GM19324 (cell line): ENCODE measurements at regions not wholly inside any gene's neighbourhood (a gene's known extent, or its start where the extent isn't known, plus 50 kb on each side); places are given as distances from the start of the nearest gene placed in this dataset.
"Not testable (repeated sequence)": the region's sequence is repeated elsewhere in the genome, so short reads cannot be mapped to it uniquely, and the experiment has no call there.

Source experiments
- ATAC-seq: cut with Tn5 transposase; IDR thresholded peaks from one replicate; pipeline ENCODE4 v1.9.1; 2021; ENCODE audit warnings: mild to moderate bottlenecking, moderate library complexity; ENCODE audit not compliant: unreplicated experiment, low FRiP score

DNA sequence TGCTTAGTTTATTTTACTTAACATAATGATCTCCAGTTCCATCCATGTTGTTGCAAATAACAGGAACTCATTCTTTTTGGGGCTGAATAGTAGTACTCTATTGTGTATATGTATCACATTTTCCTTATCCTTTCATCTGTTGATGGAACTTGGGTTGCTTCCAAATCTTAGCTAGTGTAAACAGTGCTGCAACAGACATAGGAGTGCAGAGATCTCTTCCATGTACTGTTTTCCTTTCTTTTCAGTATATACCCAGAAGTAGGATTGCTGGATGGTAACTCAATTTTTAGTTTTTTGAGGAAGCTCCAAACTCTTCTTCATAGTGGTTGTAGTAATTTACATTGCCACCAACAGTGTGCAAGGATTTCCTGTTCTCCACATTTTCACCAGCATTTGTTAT is 138.8 kb upstream of the POC5 start:
- ATAC-seq: no peak

DNA sequence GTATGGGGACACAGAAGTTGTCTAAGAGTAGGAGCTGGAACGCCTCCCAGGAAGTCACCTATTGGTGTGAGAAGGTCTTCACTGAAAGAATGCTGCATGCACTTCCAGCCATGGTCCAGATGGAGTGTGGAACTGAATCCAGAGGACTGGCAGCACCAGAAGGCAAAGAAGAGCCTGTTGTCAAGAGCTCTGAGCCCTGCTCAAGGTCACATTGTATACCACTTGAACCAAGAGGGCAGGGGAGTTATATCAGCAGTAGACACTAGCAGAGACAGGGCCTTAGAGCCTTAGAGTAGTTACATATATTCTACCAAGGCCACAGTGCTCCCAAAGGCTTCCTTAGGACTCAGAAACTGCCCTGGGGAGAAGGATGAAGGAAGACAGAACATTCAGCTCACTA is 130.8 kb upstream of the POC5 start:
- ATAC-seq: peak; percentile 10

GRCh38 chr5:75847561-75848021 is 130.4 kb upstream of the POC5 start:
- ATAC-seq: peak; percentile 69

DNA sequence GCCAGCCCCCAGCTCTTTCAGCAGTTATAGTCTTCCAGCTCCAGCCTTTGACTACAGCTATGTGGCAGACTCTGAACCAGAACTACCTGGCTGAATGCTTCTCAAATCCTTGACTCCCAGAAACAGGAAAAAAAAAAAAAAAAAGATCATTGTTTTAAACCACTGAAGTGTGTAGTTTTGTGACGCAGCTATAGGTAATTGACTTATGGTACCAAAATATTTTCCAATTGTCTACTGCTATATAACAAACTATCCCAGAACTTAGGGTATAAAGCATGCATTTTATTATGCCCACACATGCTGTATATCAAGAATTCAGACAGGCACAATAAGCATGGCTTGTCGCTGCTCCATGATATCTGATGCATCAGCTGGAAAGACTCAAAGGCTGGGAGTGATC is 127.1 kb upstream of the POC5 start:
- no peak for ATAC-seq

DNA sequence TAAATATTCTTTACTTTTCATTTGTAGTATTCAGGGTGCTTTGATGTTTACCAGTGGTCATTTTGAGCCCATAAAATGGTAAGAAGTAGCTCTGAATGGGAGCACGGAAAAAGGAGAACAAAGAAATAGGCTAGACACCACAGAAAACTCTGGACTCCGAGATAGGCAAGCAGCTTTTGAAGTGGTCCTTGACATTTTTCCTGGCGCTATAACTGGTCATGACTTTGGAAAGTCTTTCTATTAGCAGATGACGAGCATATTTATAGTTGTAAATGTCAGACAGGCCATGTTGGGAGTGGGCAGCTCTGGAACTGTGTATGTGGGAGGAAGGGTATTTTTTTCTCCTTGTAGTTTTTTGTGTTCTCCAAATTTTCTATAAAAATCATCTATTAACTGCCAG is 126.1 kb upstream of the POC5 start:
- no peak for ATAC-seq

DNA sequence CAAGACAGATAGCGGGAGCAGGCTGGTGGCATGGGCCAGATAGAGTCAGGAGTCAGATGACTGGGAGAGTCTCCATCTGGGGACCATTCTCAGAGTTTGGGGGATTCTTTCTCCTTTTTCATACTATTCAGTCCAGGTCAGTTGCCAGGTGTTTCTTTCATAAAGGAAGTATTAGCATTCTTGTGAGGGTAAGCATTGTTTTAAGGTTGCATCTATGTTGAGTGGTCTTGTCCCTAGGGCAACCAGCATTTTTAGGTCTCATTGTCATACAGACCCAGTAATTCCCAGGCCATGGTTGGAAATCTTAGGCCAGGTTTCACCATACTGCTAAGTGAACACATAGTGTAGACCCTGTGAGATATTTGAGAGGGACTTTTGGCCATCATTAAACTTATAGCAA is 122.3 kb upstream of the POC5 start:
- ATAC-seq: no peak

DNA sequence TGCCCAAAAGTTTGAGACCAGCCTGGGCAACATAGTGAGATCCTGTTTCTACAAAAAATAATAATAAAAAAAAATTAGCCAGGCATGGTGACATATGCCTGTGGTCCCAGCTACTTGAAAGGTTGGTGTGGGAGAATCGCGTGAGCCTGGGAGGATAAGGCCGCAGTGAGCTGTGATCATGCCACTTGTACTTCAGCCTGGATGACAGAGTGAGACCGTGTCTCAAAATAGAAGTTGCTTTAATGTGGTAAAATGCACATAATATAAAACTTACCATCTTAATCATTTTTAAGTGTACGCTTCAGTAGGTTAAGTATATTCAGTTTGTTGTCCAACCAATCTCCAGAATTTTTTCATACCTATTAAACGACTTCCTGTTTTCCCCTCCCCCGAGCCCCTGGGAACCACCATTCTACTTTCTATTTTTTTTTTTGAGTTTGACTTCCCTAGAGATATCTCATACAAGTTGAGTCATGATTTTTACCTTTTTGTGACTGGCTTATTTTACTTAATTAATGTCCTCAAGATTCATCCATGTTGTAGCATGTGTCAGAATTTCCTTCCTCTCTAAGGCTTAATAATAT is 120.1 kb upstream of the POC5 start:
- no peak for ATAC-seq

- no peak for ATAC-seq
These were observed 114.3 kb upstream of the POC5 start for GRCh38 chr5:75831561-75831960.

- no peak for ATAC-seq
These were observed 110.8 kb upstream of the POC5 start for GRCh38 chr5:75828029-75828428.

DNA sequence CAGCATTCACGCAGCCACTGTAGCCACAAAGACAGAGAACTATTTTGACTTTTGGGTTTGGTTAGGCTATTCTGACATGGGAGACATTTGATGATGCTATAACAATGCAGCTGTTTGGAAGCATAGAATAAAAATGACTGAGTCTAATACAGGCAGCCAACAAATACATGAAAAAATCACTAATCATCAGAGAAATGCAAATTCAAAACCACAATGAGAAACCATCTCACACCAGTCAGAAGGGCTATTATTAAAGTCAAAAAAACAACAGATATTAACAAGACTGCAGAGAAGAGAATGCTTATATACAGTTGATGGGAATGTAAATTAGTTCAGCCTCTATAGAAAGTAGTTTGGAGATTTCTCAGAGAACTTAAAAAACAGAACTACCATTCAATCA is 107.1 kb upstream of the POC5 start:
- ATAC-seq: no peak

- ATAC-seq: no peak
These were observed 106.6 kb upstream of the POC5 start for GRCh38 chr5:75823811-75824210.

GRCh38 chr5:75818661-75819060 is 101.4 kb upstream of the POC5 start:
- no peak for ATAC-seq

GRCh38 chr5:75799695-75800094 is 82.5 kb upstream of the POC5 start:
- ATAC-seq: not testable (repeated sequence)

DNA sequence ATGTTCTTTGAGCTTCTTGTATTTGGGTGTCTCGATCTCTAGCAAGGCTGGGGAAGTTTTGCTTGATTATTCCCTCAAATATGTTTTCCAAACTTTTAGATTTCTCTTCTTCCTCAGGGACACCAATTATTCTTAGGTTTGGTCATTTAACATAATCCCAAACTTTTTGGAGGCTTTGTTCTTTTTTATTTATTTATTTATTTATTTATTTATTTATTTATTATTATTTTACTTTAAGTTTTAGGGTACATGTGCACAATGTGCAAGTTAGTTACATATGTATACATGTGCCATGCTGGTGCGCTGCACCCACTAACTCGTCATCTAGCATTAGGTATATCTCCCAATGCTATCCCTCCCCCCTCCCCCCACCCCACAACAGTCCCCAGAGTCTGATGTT is 52.1 kb upstream of the POC5 start:
- not testable (repeated sequence) for ATAC-seq
